ENCODE measurements at regions not wholly inside any gene's neighbourhood (a gene's known extent, or its start where the extent isn't known, plus 50 kb on each side); places are given as distances from the start of the nearest gene placed in this dataset.

GRCh38 chr16:64356267-64356666, 765.6 kb downstream of the CDH11 start:
- TF ChIP-seq CTCF (conservative IDR thresholded peaks at IDR 0.05) (no peak), ZFX (IDR thresholded peaks at IDR 0.05) (no peak)

All from C4-2B (cell line).